AG09309 (cell line): ENCODE measurements at regions not wholly inside any gene's neighbourhood (a gene's known extent, or its start where the extent isn't known, plus 50 kb on each side); places are given as distances from the start of the nearest gene placed in this dataset.

Source experiments
- DNase-seq: peaks from one replicate; pipeline ENCODE4 v3.0.0-alpha.2; 2010; ENCODE audit warnings: low read depth
- H3K4me3 ChIP-seq: 2 replicates; pipeline ENCODE4 v1.5.1; 2011; ENCODE audit warnings: mild to moderate bottlenecking, low read depth, low read length, moderate library complexity; ENCODE audit not compliant: control insufficient read depth
- TF ChIP-seq, protein P1 (sequence below): IDR thresholded peaks from 2 replicates; pipeline ENCODE4 v1.5.1; 2011; ENCODE audit warnings: mild to moderate bottlenecking, low read depth, low read length, inconsistent platforms; ENCODE audit not compliant: insufficient read depth, control insufficient read depth; ENCODE audit errors: missing control alignments

GRCh38 chr1:81335876-81336275 is 464.9 kb upstream of the ADGRL2 start:
- TF ChIP-seq, protein P1, sequence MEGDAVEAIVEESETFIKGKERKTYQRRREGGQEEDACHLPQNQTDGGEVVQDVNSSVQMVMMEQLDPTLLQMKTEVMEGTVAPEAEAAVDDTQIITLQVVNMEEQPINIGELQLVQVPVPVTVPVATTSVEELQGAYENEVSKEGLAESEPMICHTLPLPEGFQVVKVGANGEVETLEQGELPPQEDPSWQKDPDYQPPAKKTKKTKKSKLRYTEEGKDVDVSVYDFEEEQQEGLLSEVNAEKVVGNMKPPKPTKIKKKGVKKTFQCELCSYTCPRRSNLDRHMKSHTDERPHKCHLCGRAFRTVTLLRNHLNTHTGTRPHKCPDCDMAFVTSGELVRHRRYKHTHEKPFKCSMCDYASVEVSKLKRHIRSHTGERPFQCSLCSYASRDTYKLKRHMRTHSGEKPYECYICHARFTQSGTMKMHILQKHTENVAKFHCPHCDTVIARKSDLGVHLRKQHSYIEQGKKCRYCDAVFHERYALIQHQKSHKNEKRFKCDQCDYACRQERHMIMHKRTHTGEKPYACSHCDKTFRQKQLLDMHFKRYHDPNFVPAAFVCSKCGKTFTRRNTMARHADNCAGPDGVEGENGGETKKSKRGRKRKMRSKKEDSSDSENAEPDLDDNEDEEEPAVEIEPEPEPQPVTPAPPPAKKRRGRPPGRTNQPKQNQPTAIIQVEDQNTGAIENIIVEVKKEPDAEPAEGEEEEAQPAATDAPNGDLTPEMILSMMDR = no peak
- no peak overlapping the region for H3K4me3 ChIP-seq
- no peak for DNase-seq

DNA sequence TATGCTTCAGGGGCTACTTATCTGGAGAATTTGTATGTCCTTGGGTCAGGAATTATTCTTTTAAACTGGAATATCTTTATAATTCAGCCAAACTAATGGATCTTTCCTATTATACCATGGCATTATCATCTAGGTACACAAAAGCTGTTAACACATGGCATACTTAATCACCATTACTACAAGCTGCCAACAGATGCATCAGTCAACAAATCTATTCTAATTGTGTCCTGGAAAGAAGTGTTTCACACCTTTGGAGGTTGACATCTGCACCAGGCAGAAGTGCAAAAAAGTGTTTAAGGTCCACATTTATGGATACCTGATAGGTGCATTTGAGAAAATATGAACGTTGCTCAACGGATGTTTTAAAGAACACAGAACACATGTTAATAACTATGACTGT is 470.2 kb upstream of the ADGRL2 start:
- H3K4me3 ChIP-seq = no peak overlapping the region
- TF ChIP-seq, protein P1 = no peak
- no peak for DNase-seq

GRCh38 chr1:81330111-81330510 is 470.6 kb upstream of the ADGRL2 start:
- TF ChIP-seq, protein P1 = no peak
- no peak overlapping the region for H3K4me3 ChIP-seq
- DNase-seq = no peak

DNA sequence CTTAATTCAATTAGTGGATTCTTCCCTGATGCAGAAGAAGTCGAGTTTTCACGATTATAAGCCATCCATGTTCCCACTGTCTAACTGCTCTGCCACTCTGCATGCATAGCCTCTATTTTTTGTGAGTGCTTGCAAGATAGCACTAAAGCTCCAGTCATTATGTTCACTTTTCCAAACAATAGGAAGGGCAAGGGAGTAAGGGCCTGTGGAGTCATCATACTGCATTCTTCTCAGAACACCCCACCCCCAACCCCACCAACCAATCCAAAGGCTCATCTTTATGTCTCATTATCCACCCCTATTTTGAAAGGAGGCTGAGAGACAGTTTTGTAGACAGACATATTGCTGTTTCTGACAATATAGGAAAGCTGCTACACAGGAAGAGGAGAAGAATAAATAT is 471.7 kb upstream of the ADGRL2 start:
- no peak for DNase-seq
- no peak overlapping the region for H3K4me3 ChIP-seq
- TF ChIP-seq, protein P1 = no peak

- TF ChIP-seq, protein P1 = no peak
- no peak overlapping the region for H3K4me3 ChIP-seq
- DNase-seq = no peak
These were observed 473.0 kb upstream of the ADGRL2 start for GRCh38 chr1:81327743-81328142.

DNA sequence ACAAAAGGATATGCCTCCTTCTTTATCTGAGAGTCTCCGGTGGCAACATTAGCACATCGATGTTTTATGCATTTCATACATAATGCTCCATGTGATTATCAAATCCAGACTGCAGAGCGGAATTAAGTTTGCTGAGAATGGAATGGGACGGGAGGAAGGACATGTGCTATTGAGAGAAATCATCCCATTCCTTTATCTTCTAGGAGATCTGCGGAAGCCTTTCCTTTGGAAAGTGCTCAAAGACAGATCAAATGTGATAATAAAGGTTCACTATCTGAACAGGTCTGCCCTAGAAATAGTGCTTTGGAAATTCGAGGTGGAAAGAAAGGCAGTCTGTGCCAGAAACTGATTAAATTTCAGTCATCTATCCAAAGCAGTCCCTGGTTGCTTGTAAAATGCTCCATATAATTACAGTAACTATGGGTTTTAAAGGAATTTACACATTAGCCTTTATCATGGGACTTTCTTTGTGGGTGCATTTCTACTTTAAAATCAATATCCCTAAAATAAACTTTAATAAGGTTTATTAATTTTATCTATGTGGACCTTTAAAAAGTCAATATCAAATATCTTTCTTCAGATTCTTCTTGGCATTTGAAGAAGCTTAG is 473.5 kb upstream of the ADGRL2 start:
- no peak overlapping the region for H3K4me3 ChIP-seq
- no peak for DNase-seq
- TF ChIP-seq, protein P1 = no peak

DNA sequence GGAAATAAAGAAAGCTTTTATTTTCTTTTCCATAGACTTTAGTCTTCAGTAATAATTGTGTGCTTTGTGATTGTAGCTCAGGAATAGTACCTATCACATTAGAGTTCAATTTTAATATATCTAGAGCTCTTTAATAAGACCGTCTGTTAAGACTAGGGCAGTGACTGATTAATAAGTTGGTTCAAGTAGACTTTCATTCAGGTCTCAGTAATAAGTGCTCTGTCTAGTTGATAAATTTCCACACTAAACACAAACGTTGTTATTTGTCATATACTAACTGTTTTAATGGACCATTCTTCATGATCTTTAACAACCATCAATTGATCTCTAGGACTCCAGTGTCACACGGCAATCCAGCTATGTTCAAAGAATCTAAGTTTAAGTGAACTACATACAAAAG is 474.5 kb upstream of the ADGRL2 start:
- H3K4me3 ChIP-seq = no peak overlapping the region
- TF ChIP-seq, protein P1 = no peak
- no peak for DNase-seq
